Duodenal mucosa (tissue), 2 donors: ENCODE measurements at regions not wholly inside any gene's neighbourhood (a gene's known extent, or its start where the extent isn't known, plus 50 kb on each side); places are given as distances from the start of the nearest gene placed in this dataset.

Source experiments
- H3K27ac ChIP-seq: one replicate; pipeline ENCODE4 v1.7.0; 2013; ENCODE audit warnings: low read depth, low read length
- H3K27me3 ChIP-seq, 2 donors: one replicate each; pipeline ENCODE4 v1.7.0; 2013; ENCODE audit warnings: low read length in 2 of 2, control low read depth in 1 of 2; ENCODE audit not compliant: insufficient read depth in 2 of 2, control insufficient read depth in 1 of 2
- H3K36me3 ChIP-seq, 2 donors: one replicate each; pipeline ENCODE4 v1.7.0; 2013; ENCODE audit warnings: low read length in 2 of 2, control low read depth in 1 of 2; ENCODE audit not compliant: insufficient read depth in 2 of 2, control insufficient read depth in 1 of 2
- H3K4me1 ChIP-seq, 2 donors: one replicate each; pipeline ENCODE4 v1.7.0; 2013; ENCODE audit warnings: low read length in 2 of 2, control low read depth in 1 of 2; ENCODE audit not compliant: insufficient read depth in 2 of 2, control insufficient read depth in 1 of 2
- H3K4me3 ChIP-seq, 2 donors: one replicate each; pipeline ENCODE4 v1.7.0; 2013; ENCODE audit warnings: low read length in 2 of 2, low read depth in 1 of 2
- H3K9ac ChIP-seq, 2 donors: one replicate each; pipeline ENCODE4 v1.7.0; 2013; ENCODE audit warnings: low read length in 2 of 2, low read depth in 1 of 2
- H3K9me3 ChIP-seq, 2 donors: one replicate each; pipeline ENCODE4 v1.7.0; 2013; ENCODE audit warnings: low read length in 2 of 2, control low read depth in 1 of 2; ENCODE audit not compliant: control insufficient read depth in 1 of 2

DNA sequence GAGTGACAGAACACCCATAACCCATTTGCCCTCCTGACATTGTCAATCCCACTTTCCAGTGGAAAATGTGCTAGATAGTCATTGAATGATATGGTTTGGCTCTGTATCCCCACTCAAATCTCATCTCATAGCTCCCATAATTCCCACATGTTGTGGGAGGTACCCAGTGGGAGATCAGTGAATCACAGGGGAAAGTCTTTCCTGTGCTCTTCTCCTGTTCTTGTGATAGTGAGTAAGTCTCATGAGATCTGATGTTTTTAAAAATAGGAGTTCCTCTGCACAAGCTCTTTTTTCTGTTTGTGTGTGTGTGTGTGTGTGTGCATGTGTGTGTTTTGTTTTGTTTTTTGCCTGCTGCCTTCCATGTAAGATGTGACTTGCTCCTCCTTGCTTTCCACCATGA lies 191.7 kb downstream of the ARRDC4 start:
- Histone ChIP-seq H3K4me3 (no peak overlapping the region), H3K4me1 (no peaks in the 10 kb centered on the region), H3K27me3 (peaks cover 4 to 5% of the 10 kb centered on the region in 2 donors), H3K27ac (no peak overlapping the region), H3K9me3 (no peaks in the 10 kb centered on the region), H3K9ac (no peak overlapping the region), H3K36me3 (no peaks in the 10 kb centered on the region)

- Histone ChIP-seq H3K4me1 (no peaks in the 10 kb centered on the region), H3K4me3 (no peak overlapping the region), H3K9me3 (no peaks in the 10 kb centered on the region), H3K27me3 (peaks cover 0 to 4% of the 10 kb centered on the region in 2 donors), H3K27ac (no peak overlapping the region), H3K36me3 (no peaks in the 10 kb centered on the region), H3K9ac (no peak overlapping the region)
These were observed 194.4 kb downstream of the ARRDC4 start for GRCh38 chr15:98154863-98155262.

DNA sequence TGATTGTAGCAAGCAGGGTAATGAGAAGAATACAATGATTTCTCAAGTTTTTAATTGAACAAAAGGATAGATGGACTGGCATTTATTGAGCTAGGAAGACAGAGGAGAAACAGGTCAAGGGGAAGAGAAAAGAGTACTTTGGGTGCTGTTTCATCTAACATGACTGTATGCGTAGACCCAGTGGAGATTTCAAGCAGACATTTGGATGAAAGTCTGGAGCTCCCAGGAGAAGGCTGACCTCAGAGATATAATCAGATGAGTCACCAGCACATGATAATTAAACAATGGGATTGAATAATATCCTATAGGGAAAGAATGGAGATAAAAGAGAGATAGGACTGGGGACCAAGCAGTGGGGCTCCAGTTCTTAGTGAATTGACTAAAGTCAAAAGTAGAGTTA lies 194.9 kb downstream of the ARRDC4 start:
- H3K36me3 ChIP-seq = no peaks in the 10 kb centered on the region
- no peaks in the 10 kb centered on the region for H3K4me1 ChIP-seq
- no peak overlapping the region for H3K9ac ChIP-seq
- H3K4me3 ChIP-seq = no peak overlapping the region
- peaks cover 0 to 4% of the 10 kb centered on the region in 2 donors for H3K27me3 ChIP-seq
- H3K9me3 ChIP-seq = no peaks in the 10 kb centered on the region
- H3K27ac ChIP-seq = no peak overlapping the region

- Histone ChIP-seq H3K27ac (no peak overlapping the region), H3K9me3 (no peaks in the 10 kb centered on the region), H3K36me3 (no peaks in the 10 kb centered on the region), H3K9ac (no peak overlapping the region), H3K4me3 (no peak overlapping the region), H3K27me3 (peaks cover 0 to 8% of the 10 kb centered on the region in 2 donors), H3K4me1 (no peaks in the 10 kb centered on the region)
These were observed 199.7 kb downstream of the ARRDC4 start for GRCh38 chr15:98160236-98160635.

DNA sequence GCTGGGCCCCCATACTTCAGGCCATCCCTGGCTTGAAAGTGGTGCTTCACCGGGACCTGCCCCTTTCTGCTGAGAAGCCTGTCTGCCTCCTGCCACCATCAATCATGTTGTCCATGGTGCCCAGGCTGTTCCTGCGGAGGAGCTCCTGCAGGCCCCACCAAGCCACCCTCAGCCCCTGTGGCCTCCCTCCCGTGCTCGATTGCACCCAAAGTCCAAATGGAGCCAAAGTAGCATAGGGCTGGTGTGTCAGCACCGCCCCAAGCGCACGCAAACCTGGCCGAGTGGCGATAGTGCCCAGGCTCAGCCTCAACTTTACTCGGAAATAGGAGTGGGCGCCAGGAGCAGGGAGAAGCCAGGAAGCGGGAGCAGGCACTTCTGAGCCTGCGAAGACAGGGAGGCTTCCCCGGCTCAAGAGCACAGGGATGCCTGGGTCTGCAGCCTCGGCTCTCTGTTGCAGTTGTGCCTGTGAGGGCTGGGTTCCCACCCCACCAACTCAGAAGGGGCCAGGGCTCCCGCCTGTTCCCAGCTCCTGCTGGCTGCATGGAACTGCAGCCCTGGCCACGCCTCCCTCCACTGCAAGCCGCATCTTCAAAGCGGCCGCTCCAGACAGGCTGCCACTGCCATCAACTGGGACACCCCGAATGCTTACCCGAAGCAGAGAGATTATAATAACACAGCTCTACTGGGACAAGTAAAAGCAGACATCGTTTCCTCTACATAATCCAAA lies 203.0 kb downstream of the ARRDC4 start:
- Histone ChIP-seq H3K4me1 (no peaks in the 10 kb centered on the region), H3K9ac (no peak overlapping the region), H3K27ac (no peak overlapping the region), H3K9me3 (no peaks in the 10 kb centered on the region), H3K36me3 (no peaks in the 10 kb centered on the region), H3K4me3 (no peak overlapping the region), H3K27me3 (peaks cover 0 to 5% of the 10 kb centered on the region in 2 donors)

GRCh38 chr15:98164571-98164970 lies 204.1 kb downstream of the ARRDC4 start:
- Histone ChIP-seq H3K27ac (no peak overlapping the region), H3K9me3 (no peaks in the 10 kb centered on the region), H3K27me3 (peaks cover 0 to 5% of the 10 kb centered on the region in 2 donors), H3K9ac (no peak overlapping the region), H3K4me3 (no peak overlapping the region), H3K36me3 (no peaks in the 10 kb centered on the region), H3K4me1 (no peaks in the 10 kb centered on the region)

DNA sequence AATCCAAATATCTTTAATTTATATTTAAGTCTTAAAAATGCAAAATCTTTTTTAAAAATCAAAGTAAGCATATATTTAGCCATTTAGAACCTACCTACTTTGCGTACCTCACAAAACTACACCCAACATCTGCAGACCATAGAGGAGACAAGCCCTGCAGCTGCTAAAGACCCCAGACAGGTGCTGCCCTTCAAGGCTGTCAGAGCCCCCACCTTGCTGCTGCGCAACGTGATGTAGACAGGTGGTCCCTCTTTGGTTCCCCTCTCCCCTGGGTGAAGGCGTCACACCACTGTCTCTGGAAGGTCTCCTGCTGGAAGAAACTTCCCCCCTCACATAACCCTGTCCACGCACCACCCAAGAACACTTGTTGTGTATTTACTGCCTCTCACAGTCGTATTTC lies 204.5 kb downstream of the ARRDC4 start:
- Histone ChIP-seq H3K27ac (no peak overlapping the region), H3K9me3 (no peaks in the 10 kb centered on the region), H3K4me1 (no peaks in the 10 kb centered on the region), H3K27me3 (peaks cover 0 to 5% of the 10 kb centered on the region in 2 donors), H3K4me3 (no peak overlapping the region), H3K9ac (no peak overlapping the region), H3K36me3 (no peaks in the 10 kb centered on the region)

GRCh38 chr15:98167722-98168268 lies 207.3 kb downstream of the ARRDC4 start:
- H3K9me3 ChIP-seq = no peaks in the 10 kb centered on the region
- H3K9ac ChIP-seq = no peak overlapping the region
- H3K27me3 ChIP-seq = no peaks in the 10 kb centered on the region
- H3K4me3 ChIP-seq = no peak overlapping the region
- H3K36me3 ChIP-seq = no peaks in the 10 kb centered on the region
- no peak overlapping the region for H3K27ac ChIP-seq
- H3K4me1 ChIP-seq = no peaks in the 10 kb centered on the region

DNA sequence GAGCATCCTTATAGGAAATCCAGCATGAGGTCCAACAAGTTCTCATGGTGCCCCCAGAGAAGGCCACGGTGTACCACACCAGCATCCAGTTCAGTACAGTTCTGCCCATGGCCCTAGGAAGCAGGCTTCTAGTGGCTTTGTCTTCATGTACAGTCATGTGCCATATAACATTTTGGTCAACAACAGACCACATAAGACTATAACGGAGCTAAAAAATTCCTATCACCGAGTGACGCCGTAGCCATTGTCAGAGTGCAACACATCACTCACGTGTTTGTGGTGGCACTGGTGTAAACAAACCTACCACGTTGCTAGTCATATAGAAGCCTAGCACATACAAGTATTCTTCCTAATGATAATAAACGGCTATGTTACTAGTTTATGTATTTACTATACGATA lies 209.0 kb downstream of the ARRDC4 start:
- H3K4me1 ChIP-seq = no peaks in the 10 kb centered on the region
- H3K27me3 ChIP-seq = no peaks in the 10 kb centered on the region
- no peaks in the 10 kb centered on the region for H3K9me3 ChIP-seq
- H3K4me3 ChIP-seq = no peak overlapping the region
- H3K9ac ChIP-seq = no peak overlapping the region
- H3K36me3 ChIP-seq = no peaks in the 10 kb centered on the region
- no peak overlapping the region for H3K27ac ChIP-seq

DNA sequence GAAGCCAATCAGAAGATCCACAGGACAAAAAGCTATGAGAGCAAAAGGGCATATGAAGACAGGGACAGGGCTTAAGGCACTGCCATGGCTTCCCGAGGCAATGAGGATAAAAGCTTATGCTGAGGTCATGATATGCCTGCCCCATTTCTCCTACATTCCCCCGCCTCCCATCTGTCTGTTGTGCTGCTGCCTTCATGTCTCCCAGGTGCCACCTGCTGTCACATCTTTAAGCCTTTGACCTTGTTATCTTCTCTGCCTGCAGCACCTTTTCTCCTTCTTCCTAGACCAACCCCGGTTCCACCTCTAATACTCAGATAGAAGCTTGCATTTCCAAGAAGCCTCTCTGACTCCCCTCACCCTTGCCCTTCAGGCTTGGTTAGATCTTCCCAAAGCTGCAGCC lies 213.8 kb downstream of the ARRDC4 start:
- no peak overlapping the region for H3K4me3 ChIP-seq

More for the DNA sequence above, 213.8 kb downstream of the ARRDC4 start:
- Histone ChIP-seq H3K36me3 (no peaks in the 10 kb centered on the region), H3K9ac (no peak overlapping the region), H3K4me1 (no peaks in the 10 kb centered on the region), H3K27ac (no peak overlapping the region), H3K27me3 (peaks cover 0 to 8% of the 10 kb centered on the region in 2 donors), H3K9me3 (no peaks in the 10 kb centered on the region)
